AG09319 (cell line): ENCODE measurements at regions not wholly inside any gene's neighbourhood (a gene's known extent, or its start where the extent isn't known, plus 50 kb on each side); places are given as distances from the start of the nearest gene placed in this dataset.
"Not testable (repeated sequence)": the region's sequence is repeated elsewhere in the genome, so short reads cannot be mapped to it uniquely, and the experiment has no call there.

Experiments
- DNase-seq: peaks from one replicate; pipeline ENCODE4 v3.0.0-alpha.2; 2010; ENCODE audit warnings: low read depth; ENCODE audit errors: extremely low read depth
- CTCF ChIP-seq: IDR thresholded peaks from 2 replicates; pipeline ENCODE4 v1.5.1; 2011; ENCODE audit warnings: low read depth, mild to moderate bottlenecking, inconsistent platforms, low read length, moderate library complexity

- not testable (repeated sequence) for DNase-seq
These were observed 178.7 kb downstream of the NPIPA8 start for GRCh38 chr16:18157854-18158253.

- not testable (repeated sequence) for DNase-seq
These were observed 183.7 kb downstream of the NPIPA8 start for GRCh38 chr16:18152832-18153231.

GRCh38 chr16:18148132-18148531 lies 188.4 kb downstream of the NPIPA8 start:
- DNase-seq, result not testable (repeated sequence)

GRCh38 chr16:18146601-18147142 lies 189.9 kb downstream of the NPIPA8 start:
- DNase-seq, result not testable (repeated sequence)

GRCh38 chr16:18142066-18142465 lies 194.5 kb downstream of the NPIPA8 start:
- DNase-seq, result not testable (repeated sequence)

GRCh38 chr16:18136288-18136687 lies 200.2 kb downstream of the NPIPA8 start:
- DNase-seq, result not testable (repeated sequence)

GRCh38 chr16:18135024-18135423 lies 201.5 kb downstream of the NPIPA8 start:
- DNase-seq, result not testable (repeated sequence)

- DNase-seq, result not testable (repeated sequence)
- peak; percentile 36 for TF ChIP-seq CTCF
These were observed 204.9 kb downstream of the NPIPA8 start for GRCh38 chr16:18131587-18131986.

GRCh38 chr16:18130478-18131120 lies 205.9 kb downstream of the NPIPA8 start:
- not testable (repeated sequence) for DNase-seq

- DNase-seq, result not testable (repeated sequence)
These were observed 209.5 kb downstream of the NPIPA8 start for GRCh38 chr16:18127033-18127432.

- not testable (repeated sequence) for DNase-seq
These were observed 217.4 kb downstream of the NPIPA8 start for GRCh38 chr16:18119092-18119491.

- not testable (repeated sequence) for DNase-seq
These were observed 217.9 kb downstream of the NPIPA8 start for GRCh38 chr16:18118684-18119083.

- DNase-seq, result not testable (repeated sequence)
These were observed 218.5 kb downstream of the NPIPA8 start for GRCh38 chr16:18118071-18118470.

GRCh38 chr16:18104412-18104811 lies 232.1 kb downstream of the NPIPA8 start:
- not testable (repeated sequence) for DNase-seq

GRCh38 chr16:18101077-18101476 lies 235.5 kb downstream of the NPIPA8 start:
- not testable (repeated sequence) for DNase-seq

GRCh38 chr16:18092605-18093004 lies 243.9 kb downstream of the NPIPA8 start:
- DNase-seq, result not testable (repeated sequence)

GRCh38 chr16:18080658-18081363 lies 255.7 kb downstream of the NPIPA8 start:
- not testable (repeated sequence) for DNase-seq

- DNase-seq, result not testable (repeated sequence)
These were observed 258.6 kb downstream of the NPIPA8 start for GRCh38 chr16:18077910-18078309.
